ENCODE measurements at regions not wholly inside any gene's neighbourhood (a gene's known extent, or its start where the extent isn't known, plus 50 kb on each side); places are given as distances from the start of the nearest gene placed in this dataset.

DNA sequence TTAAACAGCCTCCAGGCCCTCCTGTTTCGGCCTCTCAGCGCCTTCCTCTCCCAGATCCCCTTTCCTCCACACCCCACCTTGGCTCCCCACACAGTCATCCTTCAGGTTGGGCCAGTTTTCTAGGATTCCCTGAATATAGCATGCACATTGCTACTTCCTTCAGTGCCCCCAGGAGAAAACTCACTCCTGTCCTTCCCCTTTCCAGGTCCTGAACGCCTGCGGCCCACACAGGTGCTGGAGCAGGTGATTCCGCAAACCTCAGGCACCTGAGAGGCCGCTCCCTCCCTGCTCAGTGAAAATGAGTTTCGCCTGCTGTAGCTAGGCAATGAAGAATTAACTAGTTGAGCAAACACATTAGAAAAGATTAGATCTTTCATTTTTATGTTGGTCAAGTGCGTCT, 185.0 kb downstream of the MED10 start:
- DNase-seq = peak; percentile 61 to 81 (median 63)

DNA sequence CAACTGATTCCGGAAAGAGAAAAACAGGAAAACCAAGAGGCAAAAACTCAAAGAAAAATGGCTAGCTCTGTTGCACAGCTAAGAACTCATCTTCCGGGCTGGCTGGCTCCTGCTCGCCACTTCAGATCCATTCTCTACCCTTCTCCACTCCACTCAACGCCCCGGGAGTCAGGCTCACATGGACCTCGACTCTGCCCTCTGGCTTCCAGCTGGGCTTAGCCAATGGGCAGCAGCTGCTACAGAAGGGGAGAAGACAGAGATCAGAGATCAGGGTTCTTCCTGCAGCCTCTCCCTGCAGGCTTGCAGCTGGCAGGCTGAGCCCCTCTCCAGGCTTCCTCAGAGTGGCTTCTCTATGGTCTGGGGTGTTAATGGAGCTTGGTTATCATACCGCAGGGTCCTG, 187.5 kb downstream of the MED10 start:
- peak in 2 of 3 experiments; percentile 14 to 76 for DNase-seq

DNA sequence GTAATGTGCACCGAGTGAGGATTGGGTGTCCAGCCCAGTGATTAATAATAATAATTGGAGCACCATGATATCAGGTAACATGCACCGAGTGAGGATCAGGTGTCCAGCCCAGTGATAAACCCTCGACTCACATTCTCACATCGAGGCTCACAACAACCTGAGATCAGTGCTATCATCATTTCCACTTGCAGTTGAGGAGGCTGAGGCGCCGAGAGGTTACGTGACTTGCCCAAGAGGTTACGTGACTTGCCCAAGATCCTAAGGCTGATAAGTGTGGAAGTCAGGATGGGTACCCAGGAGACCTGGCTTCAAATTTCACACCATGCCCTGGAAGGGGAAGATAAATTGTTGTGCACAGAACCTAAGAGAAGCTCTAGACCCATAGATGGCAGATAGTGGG, 189.4 kb downstream of the MED10 start:
- no peak for DNase-seq

DNA sequence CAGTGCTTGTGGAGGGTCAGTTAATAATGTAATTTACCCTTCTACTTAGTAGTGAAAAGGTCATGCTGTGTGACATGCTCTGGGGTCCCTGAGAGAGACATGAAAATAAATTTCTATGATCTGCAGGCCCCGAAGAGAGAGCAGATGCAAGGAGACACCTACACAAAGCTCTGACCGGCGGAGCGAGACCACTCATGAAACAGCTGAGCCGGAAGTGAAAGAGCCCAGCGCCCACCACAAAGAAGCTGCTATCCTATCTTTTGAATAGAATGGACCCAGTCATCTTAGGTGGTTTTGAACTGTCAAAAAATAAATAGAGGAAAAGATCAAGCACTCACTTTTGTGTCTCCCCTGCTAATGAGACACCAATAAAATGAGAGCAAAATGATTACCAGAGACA, 190.0 kb downstream of the MED10 start:
- peak in 2 of 3 experiments; percentile 48 to 56 for DNase-seq

DNA sequence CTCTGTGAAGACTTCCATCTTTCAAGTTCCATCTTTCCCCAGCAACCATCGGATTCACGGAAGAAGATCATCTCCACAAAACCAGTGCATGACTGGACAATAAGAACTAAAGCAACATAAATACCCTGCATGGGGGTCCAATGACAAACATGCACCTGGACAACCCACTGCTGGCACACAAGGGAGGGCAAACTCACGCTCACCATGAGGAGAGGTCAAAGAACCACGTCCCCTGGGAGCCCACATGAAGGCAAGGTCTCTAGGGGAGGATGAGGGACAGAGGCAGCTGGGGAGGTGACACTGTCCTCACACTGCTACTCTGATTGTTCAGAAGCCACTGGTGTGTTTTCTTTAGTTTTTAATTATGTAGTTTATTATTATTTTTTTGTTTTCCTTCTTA, 190.8 kb downstream of the MED10 start:
- no peak for DNase-seq

DNA sequence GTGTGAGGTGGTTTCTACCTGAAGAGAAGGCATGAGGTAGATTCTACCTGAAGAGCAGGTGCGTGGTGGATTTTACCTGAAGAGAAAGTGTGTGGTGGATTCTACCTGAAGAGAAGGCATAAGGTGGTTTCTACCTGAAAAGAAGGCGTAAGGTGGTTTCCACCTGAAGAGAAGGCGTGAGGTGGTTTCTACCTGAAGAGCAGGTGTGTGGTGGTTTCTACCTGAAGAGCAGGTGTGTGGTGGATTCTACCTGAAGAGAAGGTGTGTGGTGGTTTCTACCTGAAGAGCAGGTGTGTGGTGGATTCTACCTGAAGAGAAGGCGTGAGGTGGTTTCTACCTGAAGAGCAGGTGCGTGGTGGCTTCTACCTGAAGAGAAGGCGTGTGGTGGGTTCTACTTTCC, 192.8 kb downstream of the MED10 start:
- no peak for DNase-seq

DNA sequence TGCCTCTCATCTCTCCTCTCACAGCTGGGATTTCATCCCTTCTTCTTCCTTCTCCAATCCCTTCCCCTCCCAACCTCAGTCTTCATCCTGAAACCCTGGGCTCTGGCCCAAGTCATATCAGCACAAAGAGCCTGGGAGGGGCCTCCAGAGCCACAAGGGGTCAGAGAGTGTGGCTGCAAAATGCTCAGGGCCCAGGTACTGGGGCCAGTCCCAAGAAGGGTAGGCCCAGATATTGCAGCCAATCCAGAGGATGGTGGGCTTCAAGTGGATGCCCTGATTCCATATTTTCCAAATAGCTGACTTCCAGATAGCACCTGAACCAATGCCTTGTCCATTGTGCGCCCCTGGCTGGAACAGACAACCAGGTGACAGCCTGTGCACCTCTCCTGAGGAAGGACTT, 193.9 kb downstream of the MED10 start:
- DNase-seq = no peak

DNA sequence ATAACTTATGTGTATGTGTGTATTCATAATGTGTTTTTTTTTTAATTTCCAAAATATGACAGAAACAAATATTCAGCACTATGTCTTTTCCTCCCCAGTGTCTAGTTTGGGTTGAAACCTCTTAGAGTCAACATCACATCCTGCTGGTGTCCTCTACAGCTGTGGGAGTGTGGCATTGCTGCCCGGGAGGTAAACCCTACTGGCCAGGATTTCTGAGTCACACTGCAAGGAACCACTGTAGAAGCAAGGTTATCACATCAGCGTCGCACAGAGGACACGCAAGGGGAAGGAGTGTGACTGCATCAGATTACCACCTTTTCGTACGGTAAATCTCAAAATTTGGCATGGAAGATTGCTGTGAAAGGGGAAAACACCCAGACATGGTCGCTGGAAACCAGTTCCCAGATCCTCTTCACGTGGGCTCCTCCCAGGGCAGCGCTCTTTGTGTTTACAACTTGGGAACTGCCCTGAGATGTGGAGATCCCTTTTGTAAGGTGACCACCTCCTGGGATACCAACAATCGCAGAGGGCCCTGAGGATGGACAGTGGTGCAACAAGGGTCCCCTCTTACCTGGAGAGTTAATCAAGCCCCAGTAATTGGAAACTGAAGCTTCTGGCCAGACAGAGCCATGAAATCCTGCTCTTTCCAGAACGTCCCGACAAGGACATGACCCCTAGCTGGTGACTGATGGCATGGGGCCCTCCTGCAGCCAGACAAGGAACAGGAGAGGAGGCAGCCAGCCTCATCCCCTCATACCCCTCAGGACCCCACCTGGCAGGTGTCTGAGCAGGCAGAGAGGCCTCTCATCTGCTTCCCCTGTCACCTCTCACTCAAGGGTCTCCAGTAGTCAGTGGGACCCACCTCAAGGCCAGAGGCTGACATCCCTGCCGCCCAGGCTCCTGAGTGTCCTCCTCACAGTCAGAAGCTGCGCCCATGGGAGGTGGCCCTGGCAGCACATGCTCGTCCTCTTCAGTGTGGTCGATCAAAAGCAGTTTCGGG, 194.7 kb downstream of the MED10 start:
- DNase-seq = no peak

DNA sequence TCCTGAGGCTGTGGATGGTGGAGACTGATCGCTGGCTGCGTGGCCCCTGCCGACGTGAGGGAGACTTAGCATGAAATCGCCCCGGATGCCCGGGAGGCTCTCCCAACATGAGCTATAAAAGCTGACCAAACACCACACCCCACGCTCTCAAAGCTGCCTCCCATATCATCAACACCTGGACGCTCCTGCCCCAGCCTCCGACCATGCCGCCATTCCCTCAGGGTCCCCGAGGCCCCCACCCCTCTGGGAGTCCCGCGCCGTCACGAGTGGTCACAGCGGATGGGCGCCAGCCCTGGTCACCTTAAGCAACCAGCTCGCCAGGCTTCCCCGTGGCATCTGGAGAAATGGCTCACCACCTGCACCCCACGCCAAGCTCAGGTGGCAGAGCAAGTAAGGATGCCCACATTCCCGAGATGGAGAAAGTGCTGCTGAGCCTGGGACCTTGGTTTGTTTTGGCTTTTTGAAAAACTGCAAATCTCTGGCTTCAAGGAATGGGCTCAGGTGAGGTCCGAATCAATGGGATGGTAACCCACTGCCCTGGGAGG, 196.0 kb downstream of the MED10 start:
- no peak for DNase-seq

DNA sequence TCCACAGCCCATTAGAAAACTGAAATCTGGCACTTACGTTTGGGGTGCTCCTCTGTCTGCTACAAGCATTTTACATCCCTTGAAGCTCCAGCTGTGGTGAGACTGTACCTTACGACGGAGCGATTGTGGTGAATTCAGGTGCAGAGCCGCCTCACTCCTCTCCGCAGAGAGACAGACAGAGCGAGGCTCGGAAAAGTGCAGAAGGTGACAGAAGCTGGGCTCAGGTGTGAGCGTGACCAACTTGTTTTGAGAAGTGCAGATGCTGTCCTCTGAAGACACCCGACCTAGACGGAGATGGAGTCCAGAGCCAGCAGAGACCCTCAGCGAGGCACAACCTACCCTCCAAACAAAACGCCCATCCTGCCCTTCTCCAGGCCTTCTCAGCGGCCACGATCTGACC, 196.5 kb downstream of the MED10 start:
- DNase-seq = no peak

DNA sequence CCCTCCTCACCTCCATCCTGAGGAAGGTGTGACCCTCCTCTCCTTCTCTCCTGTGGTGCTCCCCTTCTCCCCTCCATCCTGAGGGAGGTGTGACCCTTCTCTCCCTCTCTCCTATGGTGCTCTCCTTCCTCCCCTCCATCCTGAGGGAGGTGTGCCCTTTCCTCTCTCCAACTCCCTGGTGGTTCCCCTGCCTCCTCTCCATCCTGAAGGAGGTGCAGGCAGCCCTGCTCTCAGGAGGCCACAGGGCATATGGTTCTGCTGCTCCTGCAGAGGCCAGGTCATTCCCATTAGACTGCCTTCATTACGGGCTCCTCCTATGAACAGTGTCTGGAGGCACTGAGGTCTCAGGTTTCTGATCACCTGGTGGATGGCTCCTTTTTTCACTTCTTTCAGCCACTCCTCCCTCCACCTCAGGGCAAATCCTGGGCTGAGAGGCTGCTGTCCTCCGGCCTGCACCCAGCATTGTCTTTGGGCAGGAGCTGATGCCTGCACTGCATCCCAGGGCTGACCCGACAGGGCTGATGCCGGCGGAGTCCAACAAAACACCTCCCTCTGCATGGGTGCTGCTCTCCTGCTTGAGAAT, 197.1 kb downstream of the MED10 start:
- DNase-seq = peak in 1 of 3 experiments; percentile 61

DNA sequence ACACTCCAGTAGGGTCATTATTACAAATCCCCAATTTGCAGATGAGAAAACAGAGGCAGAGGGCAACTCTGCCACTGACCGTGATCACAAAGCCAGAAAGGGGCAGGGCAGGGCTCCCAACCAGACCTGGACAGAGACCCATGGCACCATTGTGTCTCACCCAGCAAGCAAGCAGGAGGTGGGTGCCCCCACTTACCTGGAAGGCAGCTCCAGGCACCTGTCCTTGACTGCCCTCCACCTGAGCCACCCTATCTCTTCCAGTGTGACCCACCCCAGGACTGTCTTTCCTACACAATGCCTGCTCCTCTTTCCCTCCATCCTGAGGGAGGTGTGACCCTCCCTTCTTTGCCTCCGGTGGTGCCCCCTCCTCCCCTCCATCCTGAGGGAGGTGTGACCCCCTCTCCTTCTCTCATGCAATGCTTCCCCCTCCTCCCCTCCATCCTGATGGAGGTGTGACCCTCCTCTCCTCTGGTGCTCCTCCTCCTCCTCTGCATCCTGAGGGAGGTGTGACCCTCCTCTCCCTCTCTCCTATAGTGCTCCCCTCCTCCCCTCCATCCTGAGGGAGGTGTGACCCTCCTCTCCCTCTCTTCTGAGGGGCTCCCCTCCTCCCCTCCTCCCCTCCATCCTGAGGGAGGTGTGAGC, 198.0 kb downstream of the MED10 start:
- no peak for DNase-seq

DNA sequence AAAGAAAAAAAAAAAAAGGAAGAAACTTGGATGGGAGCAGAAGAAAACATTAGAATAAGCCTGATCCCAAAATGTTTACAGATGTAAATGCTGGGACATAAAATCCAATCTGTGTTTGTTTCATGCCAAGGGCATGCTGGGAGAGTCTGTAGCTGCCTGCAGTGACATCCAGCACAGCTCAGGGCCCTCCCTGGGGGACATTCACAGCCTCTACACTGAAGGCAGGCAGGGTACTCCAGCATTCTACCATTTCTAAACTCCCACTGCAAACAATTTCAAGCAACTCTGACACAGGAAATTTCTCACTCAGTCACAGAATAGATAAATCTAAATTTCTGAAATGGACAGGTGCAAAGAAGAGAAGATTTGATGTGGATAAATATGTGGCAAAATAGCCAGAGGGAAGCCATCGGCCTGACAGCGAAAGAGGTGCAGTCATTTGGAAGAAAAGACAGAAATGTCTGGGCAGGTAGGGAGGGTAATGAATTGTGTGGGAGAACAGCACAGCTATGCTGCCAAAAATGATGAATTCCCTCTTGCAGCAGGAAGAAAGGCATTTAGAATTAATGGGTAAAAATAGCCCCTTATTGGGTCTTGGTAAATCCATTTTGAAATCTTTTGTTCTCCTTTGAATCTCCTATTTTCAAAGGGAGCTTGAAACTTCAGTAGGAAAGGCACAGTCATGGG, 199.4 kb downstream of the MED10 start:
- no peak for DNase-seq

DNA sequence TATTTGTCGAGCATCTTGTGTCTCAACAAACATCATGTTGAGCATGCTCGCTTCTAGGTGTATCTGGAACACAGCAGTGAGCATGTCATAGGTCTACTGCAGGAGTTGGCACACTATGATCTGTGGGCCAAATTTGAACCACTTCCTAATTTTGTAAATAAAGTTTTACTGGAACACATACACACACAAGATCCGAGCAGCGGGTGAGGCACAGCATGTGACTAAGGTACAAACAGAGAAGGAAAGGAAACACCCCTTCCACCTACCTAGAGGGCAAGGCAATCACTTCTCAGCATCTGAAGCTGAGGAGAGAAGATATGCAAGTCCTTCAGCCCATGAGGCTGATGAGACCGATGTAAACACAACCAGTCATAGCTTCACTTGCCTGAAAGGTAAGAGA, 200.4 kb downstream of the MED10 start:
- DNase-seq = no peak

DNA sequence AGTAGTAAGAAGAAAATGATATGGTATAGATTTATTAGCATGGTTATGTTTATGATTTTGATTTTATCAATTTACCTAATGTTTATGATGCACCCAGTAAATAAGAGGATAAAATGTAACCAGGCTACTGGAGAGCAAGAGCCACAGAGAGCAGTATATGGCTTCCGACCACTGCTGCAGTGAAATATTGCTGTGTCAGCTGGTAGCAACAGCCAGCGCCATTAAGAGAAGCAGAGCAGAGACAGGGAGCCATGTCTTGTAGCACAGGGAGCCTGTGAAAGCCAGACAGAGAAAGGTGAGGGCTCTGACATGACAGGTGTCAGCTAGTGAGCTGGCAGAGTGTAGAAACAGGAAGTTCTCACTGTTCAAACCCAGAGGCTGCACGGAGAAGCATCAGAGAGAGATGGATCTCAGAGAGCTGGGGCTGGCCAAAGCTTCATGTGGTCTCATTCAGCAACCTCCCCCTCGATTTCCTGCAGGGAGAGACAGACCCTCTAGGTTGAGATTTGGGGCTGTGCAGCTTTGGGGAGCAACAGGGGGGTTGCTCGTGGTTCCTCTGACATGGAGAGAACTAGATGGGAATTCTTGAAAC, 202.1 kb downstream of the MED10 start:
- peak in 1 of 3 experiments; percentile 36 for DNase-seq

DNA sequence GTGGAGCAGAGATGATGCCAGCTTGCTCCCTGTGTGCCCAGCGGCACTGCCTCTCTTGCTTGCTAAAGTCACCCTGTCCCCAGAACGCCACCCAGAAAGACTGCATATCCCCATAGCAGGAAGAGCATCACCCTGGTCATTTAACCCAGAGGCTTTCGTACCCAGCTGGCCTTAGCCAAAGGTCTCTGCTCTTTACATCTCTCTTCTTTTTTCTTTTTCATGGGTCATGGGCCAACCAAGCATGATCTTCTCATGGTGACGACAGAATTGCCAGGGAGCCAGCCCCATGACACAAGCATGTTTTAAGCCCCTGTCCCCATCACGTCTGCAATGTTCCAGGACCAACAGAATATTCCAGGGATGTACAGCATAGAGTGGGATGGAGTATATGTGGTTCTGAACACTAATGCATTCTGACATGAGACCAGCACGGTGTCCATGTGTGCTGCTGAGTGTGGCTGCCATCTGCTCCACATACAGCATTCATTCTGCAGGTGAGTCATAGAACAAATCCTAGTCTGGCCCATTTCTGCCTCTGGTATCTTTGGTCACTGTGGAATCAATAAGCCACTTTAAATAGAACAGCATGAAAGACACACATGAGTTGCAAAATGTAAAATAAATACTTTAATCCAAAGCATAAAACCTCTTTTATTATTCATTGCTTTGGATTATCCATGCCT, 203.0 kb downstream of the MED10 start:
- no peak for DNase-seq

DNA sequence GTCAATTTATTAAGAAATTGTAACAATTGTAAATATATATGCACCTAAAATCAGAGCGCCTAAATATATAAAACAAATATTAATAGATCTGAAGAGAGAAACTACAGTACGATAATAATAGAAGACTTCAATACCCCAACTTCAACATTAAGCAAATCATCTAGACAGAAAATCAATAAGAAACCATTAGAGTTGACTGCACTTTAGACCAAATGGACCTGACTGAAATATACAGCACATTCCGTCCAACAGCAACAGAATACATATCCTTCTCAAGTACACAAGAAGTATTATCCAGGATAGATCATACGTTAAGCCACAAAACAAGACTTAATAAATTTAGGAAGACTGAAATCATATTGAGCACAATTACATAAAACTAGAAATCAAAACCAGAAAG, 208.7 kb downstream of the MED10 start:
- DNase-seq = no peak

DNA sequence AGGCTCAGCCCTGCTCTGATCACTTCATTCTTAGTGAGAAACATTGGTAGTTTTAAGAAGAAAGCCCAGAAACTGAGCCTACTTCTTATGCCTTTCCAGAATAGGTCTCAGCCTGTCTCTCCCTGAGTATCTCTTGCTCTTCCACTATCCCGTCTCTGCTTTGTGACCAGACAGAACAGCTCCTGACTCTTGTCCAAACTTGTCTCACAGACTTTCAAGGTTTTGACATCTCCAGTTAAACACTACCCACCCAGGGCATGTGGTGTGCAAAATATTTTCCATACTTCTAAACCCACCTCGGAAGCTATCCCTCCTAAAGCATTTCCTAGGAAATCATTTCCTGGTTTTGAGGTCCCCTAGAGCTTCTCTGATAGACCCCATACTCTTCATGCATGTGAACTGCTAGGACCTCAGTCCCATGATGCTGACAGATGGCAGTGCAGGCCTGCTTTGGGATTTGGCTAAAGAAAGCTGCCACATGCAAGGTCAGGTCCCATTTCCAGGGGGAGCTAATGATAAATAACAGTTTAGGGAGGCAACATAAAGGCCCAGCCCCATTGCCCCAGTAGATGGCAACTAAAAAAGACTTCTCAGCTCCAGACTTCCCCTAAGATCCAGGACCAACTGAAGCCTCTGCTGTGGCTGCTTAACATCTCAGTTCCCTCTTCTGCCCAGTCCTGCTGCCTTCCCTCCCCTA, 211.5 kb downstream of the MED10 start:
- DNase-seq = no peak

DNA sequence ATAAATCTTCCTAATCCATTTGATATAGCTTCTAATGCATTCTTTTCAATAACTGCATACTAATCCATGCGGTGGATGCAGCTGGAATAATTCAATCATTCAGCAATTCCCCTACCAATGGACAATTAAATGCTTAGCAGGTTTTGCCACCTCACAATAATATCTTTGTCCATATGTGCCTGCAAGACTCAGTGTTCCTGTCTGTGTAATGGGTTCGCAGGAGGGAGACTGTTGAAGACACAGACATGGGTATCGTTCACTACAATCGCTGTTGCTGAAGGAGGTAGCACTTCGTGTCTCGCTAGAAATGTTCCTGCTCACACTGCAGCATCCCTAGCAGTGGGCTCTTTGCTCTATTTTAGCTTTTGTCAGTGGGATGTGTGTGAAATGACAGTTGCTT, 214.4 kb downstream of the MED10 start:
- no peak for DNase-seq

DNA sequence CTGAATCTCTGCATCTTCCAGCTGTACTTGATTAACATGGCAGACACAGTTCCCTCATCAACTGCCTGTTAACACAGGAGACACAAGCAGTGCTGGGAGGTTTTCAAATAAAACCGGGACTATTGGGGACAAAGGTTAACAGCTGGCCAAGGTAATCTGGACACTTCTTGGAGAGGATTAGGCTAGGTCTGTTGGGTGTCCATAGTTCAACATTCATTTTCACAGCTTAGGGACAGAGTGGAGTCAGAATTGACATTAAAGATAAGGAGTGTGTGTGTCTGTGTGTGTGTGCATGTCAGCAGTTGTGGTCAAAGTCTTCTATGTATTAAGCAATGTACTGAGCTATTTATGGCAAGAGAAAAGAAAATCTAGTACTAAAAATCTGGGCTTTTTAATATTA, 216.2 kb downstream of the MED10 start:
- no peak for DNase-seq

DNA sequence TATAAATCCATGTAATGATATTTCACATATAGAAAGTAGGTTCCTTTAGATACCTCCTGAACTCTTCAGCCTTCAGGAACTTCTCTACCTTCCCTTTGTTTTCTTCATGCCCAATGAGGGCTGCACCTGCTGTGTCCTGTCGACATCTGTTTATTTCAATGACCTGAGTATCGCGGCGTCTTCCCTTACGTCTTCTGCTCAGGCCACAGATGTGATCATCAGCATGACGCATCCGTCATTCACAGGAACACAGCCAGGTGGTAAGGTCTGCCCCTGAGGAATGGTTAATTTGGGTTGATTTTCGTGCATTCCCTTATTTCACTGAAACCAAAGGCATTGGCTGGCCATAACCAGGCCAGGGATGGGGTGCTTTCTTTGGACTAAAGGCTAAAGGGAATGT, 217.1 kb downstream of the MED10 start:
- no peak for DNase-seq

Data from NCI-H1417 (cell line).